MCF 10A (cell line): ENCODE measurements at regions not wholly inside any gene's neighbourhood (a gene's known extent, or its start where the extent isn't known, plus 50 kb on each side); places are given as distances from the start of the nearest gene placed in this dataset.

Source experiments
- BruUV-seq: library from RNA; stranded (reverse); fragments of 400-500 nt; replicated peaks from 2 replicates; lab custom pipeline; 2021; lab: Mats Ljungman, UMichigan
- CTCF ChIA-PET: fragments of 300-600 bp; sonication (Branson Sonifier 250); formaldehyde crosslinking; extraction: SDS; loops from one replicate; lab custom pipeline; 2021; ENCODE audit warnings: antibody characterized with exemption, inconsistent platforms; lab: Yijun Ruan, JAX
- POLR2A ChIA-PET: fragments of 300-600, 350-650 bp; sonication (Branson Sonifier 250); formaldehyde crosslinking; extraction: SDS; loops from one replicate; lab custom pipeline; 2020; ENCODE audit warnings: antibody characterized with exemption, inconsistent platforms; lab: Yijun Ruan, JAX
- DNase-seq: peaks from one replicate; pipeline ENCODE4 v3.0.0-alpha.2; 2018; ENCODE audit not compliant: unreplicated experiment
- H3K27ac Mint-ChIP-seq: one replicate; pipeline ENCODE4 v1.8.0; 2022; ENCODE audit warnings: mild to moderate bottlenecking, low read depth, mixed read lengths; ENCODE audit not compliant: unreplicated experiment
- H3K27me3 Mint-ChIP-seq: one replicate; pipeline ENCODE4 v1.8.0; 2022; ENCODE audit warnings: mixed read lengths; ENCODE audit not compliant: insufficient read depth, unreplicated experiment
- H3K36me3 Mint-ChIP-seq: one replicate; pipeline ENCODE4 v1.8.0; 2022; ENCODE audit warnings: mild to moderate bottlenecking, moderate library complexity, mixed read lengths; ENCODE audit not compliant: insufficient read depth, unreplicated experiment
- H3K4me1 Mint-ChIP-seq: one replicate; pipeline ENCODE4 v1.8.0; 2022; ENCODE audit warnings: mixed read lengths; ENCODE audit not compliant: insufficient read depth, unreplicated experiment
- H3K4me3 Mint-ChIP-seq: one replicate; pipeline ENCODE4 v1.8.0; 2022; ENCODE audit warnings: mild to moderate bottlenecking, moderate library complexity, mixed read lengths; ENCODE audit not compliant: unreplicated experiment
- H3K9me3 Mint-ChIP-seq: one replicate; pipeline ENCODE4 v1.8.0; 2022; ENCODE audit warnings: mixed read lengths; ENCODE audit not compliant: unreplicated experiment
- CTCF ChIP-seq: fragments of 200-600 bp; IDR thresholded peaks from one replicate; pipeline ENCODE4 v1.8.0; 2022; ENCODE audit warnings: antibody characterized with exemption, mild to moderate bottlenecking; ENCODE audit not compliant: unreplicated experiment
- intact Hi-C: fragments of 100-400 bp; cut with micrococcal nuclease; formaldehyde crosslinking; loops from 2 replicates; pipeline ENCODE4 v1.14.1; 2022

- H3K4me1 Mint-ChIP-seq = no peaks in the 10 kb centered on the region
- no peak overlapping the region for H3K4me3 Mint-ChIP-seq
- CTCF ChIA-PET = interaction anchor here (0.5 to 0.9 kb wide), 3 partner anchors 37 to 1947 kb away, joined by 3 read pairs; no protein-coding TSS in a partner anchor
- BruUV-seq = no TSS peak
- DNase-seq = no peak
- POLR2A ChIA-PET = no interaction called here
- intact Hi-C loops = no loop called here
- H3K9me3 Mint-ChIP-seq = no peaks in the 10 kb centered on the region
- H3K27me3 Mint-ChIP-seq = no peaks in the 10 kb centered on the region
- TF ChIP-seq CTCF = no peak
- no peak overlapping the region for H3K27ac Mint-ChIP-seq
- no peaks in the 10 kb centered on the region for H3K36me3 Mint-ChIP-seq
Observed at GRCh38 chr5:61622156-61622555, 290.1 kb downstream of the ZSWIM6 start.

GRCh38 chr5:61623401-61624069 is 291.5 kb downstream of the ZSWIM6 start:
- intact Hi-C loops = no loop called here
- Mint-ChIP-seq H3K4me3 (no peak overlapping the region), H3K27ac (no peak overlapping the region), H3K36me3 (no peaks in the 10 kb centered on the region), H3K4me1 (no peaks in the 10 kb centered on the region), H3K9me3 (no peaks in the 10 kb centered on the region), H3K27me3 (no peaks in the 10 kb centered on the region)
- peak; percentile 20 for DNase-seq
- TF ChIP-seq CTCF = no peak
- BruUV-seq = no TSS peak
- ChIA-PET CTCF (interaction anchor here (0.6 to 0.7 kb wide), 4 partner anchors 35 to 284 kb away, joined by 3 read pairs; no protein-coding TSS in a partner anchor), POLR2A (interaction anchor here (0.7 kb wide), 1 partner anchor 415 kb away, joined by 4 read pairs; no protein-coding TSS in a partner anchor)

- DNase-seq = no peak
- BruUV-seq = no TSS peak
- no peaks in the 10 kb centered on the region for H3K36me3 Mint-ChIP-seq
- intact Hi-C loops = no loop called here
- no peak for TF ChIP-seq CTCF
- ChIA-PET CTCF (interaction anchor here (0.6 kb wide), 1 partner anchor 241 kb away, joined by 3 read pairs; no protein-coding TSS in a partner anchor), POLR2A (interaction anchor here (0.6 kb wide), 1 partner anchor 31 kb away, joined by 3 read pairs; no protein-coding TSS in a partner anchor)
- H3K9me3 Mint-ChIP-seq = no peaks in the 10 kb centered on the region
- no peak overlapping the region for H3K4me3 Mint-ChIP-seq
- H3K27me3 Mint-ChIP-seq = no peaks in the 10 kb centered on the region
- H3K27ac Mint-ChIP-seq = no peak overlapping the region
- H3K4me1 Mint-ChIP-seq = no peaks in the 10 kb centered on the region
Observed at GRCh38 chr5:61624553-61625136, 292.6 kb downstream of the ZSWIM6 start.

GRCh38 chr5:61625137-61625561 is 293.1 kb downstream of the ZSWIM6 start:
- no peaks in the 10 kb centered on the region for H3K36me3 Mint-ChIP-seq
- no peaks in the 10 kb centered on the region for H3K9me3 Mint-ChIP-seq
- H3K27me3 Mint-ChIP-seq = no peaks in the 10 kb centered on the region
- no peak overlapping the region for H3K4me3 Mint-ChIP-seq
- POLR2A ChIA-PET = no interaction called here
- intact Hi-C loops = no loop called here
- CTCF ChIA-PET = no interaction called here
- no peak for TF ChIP-seq CTCF
- no peaks in the 10 kb centered on the region for H3K4me1 Mint-ChIP-seq
- no peak for DNase-seq
- H3K27ac Mint-ChIP-seq = no peak overlapping the region
- no TSS peak for BruUV-seq
